ENCODE measurements at regions not wholly inside any gene's neighbourhood (a gene's known extent, or its start where the extent isn't known, plus 50 kb on each side); places are given as distances from the start of the nearest gene placed in this dataset.

DNA sequence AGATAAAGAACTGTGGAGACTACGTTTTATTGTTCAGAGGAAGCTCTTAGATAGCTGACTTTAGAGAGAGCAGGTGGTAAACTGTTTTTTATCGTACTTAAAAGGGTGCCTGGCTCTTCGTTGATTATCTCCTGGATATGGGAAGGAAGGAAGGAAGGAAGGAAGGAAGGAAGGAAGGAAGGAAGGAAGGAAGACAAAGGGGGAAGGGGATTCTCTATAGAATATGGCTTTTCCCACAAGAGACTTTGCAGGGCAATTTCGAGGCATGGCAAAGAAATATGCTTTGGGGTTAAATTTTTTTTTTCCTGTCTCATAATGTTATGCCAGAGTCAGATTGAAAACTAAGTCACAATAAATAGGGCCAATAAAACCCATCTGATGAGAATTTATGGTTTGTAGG lies 271.9 kb upstream of the POU1F1 start:
- H3K36me3 Mint-ChIP-seq (ENCODE audit: insufficient read depth in 1 of 3, low read depth in 3 of 3), result peaks cover 5 to 9% (median 7%) of the 10 kb centered on the region in 3 experiments; a peak in 6 of 7 replicates
- Histone ChIP-seq H3K4ac (ENCODE audit: low read depth, low read length) (no peak overlapping the region), H3K9me3 (ENCODE audit: control insufficient read depth, low read depth, low read length) (no peaks in the 10 kb centered on the region), H3K23ac (ENCODE audit: insufficient read length, low read depth, low read length) (no peak overlapping the region), H2BK15ac (ENCODE audit: low read depth, low read length) (no peak overlapping the region), H2AFZ (ENCODE audit: low read length) (no peak overlapping the region), H3T11ph (ENCODE audit: low read length) (no peak overlapping the region), H2BK5ac (ENCODE audit: insufficient read length, low read length) (no peak overlapping the region), H3K23me2 (ENCODE audit: insufficient read length, low read depth, low read length, poor library complexity, severe bottlenecking) (no peaks in the 10 kb centered on the region), H3K79me2 (ENCODE audit: insufficient read depth, low read length) (no peaks in the 10 kb centered on the region), H3K4me2 (ENCODE audit: insufficient read depth, insufficient read length, low read length) (no peak overlapping the region), H2BK120ac (ENCODE audit: low read depth, low read length, poor library complexity, severe bottlenecking) (no peak overlapping the region), H4K8ac (replicated peaks; ENCODE audit: insufficient read length, low read depth, low read length) (no peak overlapping the region), H2BK12ac (ENCODE audit: insufficient read length, low read depth, low read length) (no peak overlapping the region), H2BK20ac (ENCODE audit: low read depth, low read length, poor library complexity, severe bottlenecking) (no peak overlapping the region), H3K27ac (ENCODE audit: insufficient read length, low read depth, low read length) (no peak overlapping the region), H4K5ac (ENCODE audit: insufficient read length, low read depth, low read length) (no peak overlapping the region), H3K18ac (ENCODE audit: insufficient read length, low read depth, low read length) (no peak overlapping the region), H3K27me3 (ENCODE audit: insufficient read depth, low read length) (no peaks in the 10 kb centered on the region), H3K14ac (ENCODE audit: insufficient read depth, low read length) (no peak overlapping the region), H2AK5ac (ENCODE audit: insufficient read length, low read length) (no peak overlapping the region), H4K20me1 (ENCODE audit: control insufficient read depth, insufficient read depth, insufficient read length) (no peaks in the 10 kb centered on the region), H3K4me1 (ENCODE audit: insufficient read depth, low read length) (no peaks in the 10 kb centered on the region), H4K91ac (ENCODE audit: insufficient read length, low read depth, low read length) (no peak overlapping the region), H3K56ac (ENCODE audit: insufficient read length, low read depth, low read length) (no peak overlapping the region), H3K79me1 (ENCODE audit: insufficient read depth, low read depth, low read length, poor library complexity, severe bottlenecking) (no peaks in the 10 kb centered on the region), H3K9ac (ENCODE audit: extremely low read depth, insufficient read length, low read length) (no peak overlapping the region)
- no peaks in the 10 kb centered on the region for H3K27me3 Mint-ChIP-seq (ENCODE audit: low read depth)
- DNase-seq, result no peak
- no peaks in the 10 kb centered on the region for H3K4me1 Mint-ChIP-seq
- no peak for TF ChIP-seq CTCF (conservative IDR thresholded peaks at IDR 0.05)
- peaks cover 8 to 13% of the 10 kb centered on the region in 2 experiments for H3K9me3 Mint-ChIP-seq
- H3K4me3 Mint-ChIP-seq, result no peak overlapping the region
- no CpG with 5 or more reads among the region's 4 CpGs for WGBS (ENCODE audit: extremely low coverage, insufficient read length, low lambda C conversion rate)
- H3K27ac Mint-ChIP-seq, result no peak overlapping the region

Measured in H9 (cell line).